Left renal cortex interstitium (tissue), 4 donors: ENCODE measurements at regions not wholly inside any gene's neighbourhood (a gene's known extent, or its start where the extent isn't known, plus 50 kb on each side); places are given as distances from the start of the nearest gene placed in this dataset.
"Not testable (repeated sequence)": the region's sequence is repeated elsewhere in the genome, so short reads cannot be mapped to it uniquely, and the experiment has no call there.

Experiments used
- DNase-seq, 4 donors: peaks; one replicate each; pipeline ENCODE4 v3.0.0-alpha.2; 2013; ENCODE audit warnings: low read depth in 4 of 4, low spot score in 2 of 4, missing footprints in 1 of 4

DNA sequence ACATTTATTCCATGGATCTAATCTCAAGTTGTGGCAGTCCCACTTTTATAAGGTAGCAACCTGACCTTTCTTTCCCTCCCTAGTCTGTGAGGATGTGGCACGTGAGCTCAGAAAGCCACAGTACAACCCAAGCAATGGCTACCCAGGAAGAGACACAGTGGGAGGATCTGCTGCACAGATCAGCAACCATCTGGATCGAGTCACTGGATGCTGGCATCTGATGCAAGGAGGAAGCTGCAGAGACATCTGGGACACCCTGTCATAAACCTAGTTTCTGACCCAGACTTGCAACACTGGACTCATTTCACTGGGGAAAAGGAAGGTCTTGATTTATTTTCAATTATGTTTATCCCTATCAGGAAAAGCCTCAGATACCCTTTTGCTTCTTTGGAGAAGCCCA, 327.1 kb downstream of the PAPSS1 start:
- DNase-seq, result no peak

DNA sequence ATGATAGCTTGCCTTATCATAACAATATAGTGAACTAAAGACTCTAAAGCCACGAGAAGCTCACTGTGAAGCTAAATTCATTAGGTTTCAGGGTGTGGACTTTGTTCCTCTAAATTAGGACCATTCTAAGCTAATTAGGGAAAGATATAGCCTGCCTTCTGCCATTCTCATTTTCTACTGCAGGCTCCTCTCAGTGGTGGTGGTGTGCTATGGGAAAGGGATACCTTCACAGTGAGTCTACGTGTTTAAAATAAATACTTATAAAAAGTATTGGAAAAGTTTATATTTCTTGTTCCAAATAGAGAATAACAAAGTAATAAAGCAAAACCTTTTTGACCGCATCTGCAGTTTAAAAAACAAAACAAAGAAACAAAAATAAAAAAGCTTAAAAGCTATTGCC, 327.7 kb downstream of the PAPSS1 start:
- no peak for DNase-seq

DNA sequence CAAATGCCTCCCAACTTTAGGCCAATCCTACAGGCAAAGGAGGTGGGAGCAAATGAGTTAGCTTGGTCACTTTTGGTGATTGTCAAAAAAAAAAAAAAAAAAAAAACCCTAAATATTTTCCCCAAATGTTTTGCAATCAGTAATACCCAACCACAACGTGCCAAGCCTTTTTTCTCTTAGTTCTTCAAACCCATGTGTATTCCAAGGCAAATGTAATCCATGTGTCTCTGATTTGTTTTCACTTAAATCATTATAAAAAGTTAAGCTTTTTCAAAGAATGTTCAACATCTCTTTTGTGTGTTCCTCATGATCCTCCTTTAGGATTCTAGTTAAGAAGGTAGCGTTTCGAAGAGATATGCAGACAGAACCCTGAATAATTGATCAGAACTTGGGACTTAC, 328.4 kb downstream of the PAPSS1 start:
- DNase-seq, result no peak

DNA sequence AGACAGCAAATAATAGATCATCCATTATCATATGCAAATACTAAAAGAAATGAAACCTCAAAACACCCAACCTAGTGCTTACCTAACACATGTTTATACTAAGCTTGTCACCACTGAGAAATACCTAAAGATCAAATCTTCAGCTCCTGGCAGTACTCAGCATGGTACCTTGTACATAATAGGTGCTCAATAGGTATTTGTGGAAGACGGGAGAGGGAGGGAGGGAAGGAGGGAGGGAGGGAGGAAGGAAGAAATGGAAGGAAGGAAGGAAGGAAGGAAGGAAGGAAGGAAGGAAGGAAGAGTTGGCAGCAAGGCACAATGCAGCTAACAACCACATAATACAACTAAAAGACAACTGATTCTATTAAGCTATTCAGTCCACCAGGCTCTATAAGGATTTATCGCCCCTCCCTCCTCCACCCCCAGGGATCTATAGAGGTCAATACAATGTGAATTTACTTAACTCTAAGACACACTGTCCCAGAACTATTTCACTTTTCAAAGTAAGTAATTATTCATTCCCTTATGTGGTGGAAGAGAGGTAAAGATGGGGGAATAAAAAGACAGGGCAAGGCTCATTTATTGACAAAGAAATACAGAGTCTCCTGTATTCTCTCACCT, 328.9 kb downstream of the PAPSS1 start:
- DNase-seq, result no peak

GRCh38 chr4:107389965-107390364, 330.1 kb downstream of the PAPSS1 start:
- no peak for DNase-seq

- no peak for DNase-seq
Observed at GRCh38 chr4:107388736-107389274, 331.2 kb downstream of the PAPSS1 start.

DNA sequence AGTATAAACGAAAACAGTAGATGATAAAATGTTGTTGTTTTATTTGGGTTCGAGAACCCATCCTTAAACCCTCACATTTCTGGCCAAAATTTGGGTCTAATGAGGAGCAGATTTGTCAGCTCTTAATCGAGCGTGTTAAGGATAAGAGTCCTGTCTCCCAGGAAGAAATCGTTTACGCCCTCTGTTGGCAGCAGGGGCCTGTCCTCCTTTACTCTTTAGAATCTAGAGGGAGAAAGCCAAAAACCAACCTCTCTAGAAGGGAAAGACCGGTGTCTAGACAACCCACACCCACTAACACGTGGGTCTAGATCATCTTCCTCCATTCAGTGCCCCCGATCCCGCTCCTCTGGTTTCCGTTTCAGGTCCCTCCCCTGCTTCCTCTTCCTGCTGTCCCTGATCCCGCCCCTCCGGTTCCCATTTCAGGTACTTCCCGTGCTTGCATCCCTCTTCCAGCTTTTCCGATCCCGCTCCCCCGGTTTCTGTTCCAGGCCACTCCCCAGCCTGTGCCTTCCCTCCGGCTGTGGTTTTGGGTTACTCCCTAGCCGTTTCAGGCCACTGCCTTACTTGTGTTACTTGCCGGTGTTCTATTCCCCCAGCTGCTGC, 339.1 kb downstream of the PAPSS1 start:
- no peak for DNase-seq

- DNase-seq, result no peak
Observed at GRCh38 chr4:107380190-107380589, 339.8 kb downstream of the PAPSS1 start.

GRCh38 chr4:107379054-107379869, 340.8 kb downstream of the PAPSS1 start:
- DNase-seq, result no peak

DNA sequence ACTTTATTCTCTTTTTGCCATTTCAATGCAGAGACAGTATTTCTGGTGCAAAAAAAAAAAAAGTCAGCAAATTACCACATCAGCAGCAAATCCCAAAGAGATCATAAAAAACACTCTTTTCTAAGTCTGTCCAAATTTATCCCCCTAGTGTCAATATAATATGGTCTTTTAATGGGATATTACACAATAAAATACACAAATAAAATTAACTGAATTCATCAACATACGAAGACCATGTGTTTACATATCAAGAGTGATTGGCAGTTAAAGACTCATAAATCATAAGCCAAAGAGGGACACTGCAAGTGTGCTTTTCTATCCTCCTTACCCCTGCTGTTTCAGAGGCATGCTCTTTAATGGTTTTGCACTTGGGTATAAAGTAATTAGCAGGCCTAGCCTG, 340.2 kb upstream of the DKK2 start:
- no peak for DNase-seq

GRCh38 chr4:107366900-107367299, 330.8 kb upstream of the DKK2 start:
- no peak for DNase-seq

DNA sequence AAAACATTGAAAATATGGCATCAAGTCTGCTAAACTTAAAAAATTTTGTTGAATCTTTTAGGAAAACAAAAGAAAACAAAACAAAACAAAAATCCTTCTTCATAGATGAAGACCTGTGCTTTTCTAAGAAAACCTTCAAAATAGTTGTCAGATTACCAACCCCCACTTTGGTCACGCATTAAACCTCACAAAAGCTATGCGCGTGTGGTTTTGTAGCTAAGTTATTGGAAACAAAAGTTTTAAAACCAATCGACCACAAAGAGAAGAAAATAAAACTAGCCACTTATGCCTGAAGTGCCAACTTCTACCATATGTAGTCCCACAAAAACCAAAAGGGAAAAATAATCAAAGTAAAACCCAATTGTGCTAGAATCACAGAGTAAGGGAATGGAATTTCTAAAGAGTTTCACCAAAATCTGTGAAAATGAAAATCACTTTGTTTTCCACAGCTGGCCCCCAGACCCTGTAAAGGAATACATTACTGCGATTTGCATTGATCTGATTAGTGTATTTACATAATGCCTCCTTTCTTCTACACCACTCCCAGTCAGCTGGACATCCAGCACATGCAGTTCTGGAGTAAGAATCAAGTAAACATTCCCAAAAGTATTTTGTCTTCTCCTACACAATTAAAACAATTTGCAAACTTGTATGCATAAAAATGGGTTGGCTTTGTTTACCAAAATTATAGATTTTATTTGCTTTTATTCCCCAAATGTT, 330.1 kb upstream of the DKK2 start:
- DNase-seq, result no peak

DNA sequence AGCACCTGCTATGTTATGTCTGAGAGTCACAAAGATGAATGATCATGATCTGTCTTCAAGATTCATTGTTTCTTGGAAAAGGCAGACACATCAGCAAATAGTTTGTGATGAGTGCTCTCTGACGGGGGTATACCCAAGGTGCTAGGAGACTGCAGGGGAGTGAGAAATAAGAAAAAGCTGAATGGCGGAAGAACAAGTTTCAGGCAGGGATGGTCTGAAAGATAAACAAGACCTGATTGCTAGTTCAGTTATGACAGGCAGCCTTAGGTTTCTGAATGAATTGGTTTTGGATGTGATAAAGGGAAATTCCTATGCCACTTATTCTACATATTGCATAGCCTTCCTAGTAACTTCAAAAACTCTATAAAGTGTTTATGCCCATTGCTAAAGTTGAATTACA, 327.0 kb upstream of the DKK2 start:
- no peak for DNase-seq

GRCh38 chr4:107359208-107359607, 323.1 kb upstream of the DKK2 start:
- no peak for DNase-seq

DNA sequence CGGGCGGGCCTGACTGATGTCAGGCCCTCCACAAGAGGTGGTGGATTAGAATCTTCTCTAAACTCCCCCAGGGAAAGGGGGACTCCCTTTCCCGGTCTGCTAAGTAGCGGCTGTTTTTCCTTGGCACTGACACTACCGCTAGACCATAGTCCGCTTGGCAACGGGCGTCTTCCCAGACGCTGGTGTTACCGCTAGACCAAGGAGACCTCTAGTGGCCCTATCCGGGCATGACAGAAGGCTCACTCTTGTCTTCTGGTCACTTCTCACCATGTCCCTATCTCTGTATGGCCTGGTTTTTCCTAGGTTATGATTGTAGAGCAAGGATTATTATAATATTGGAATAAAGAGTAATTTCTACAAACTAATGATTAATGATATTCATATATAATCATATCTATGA, 318.2 kb upstream of the DKK2 start:
- DNase-seq, result not testable (repeated sequence)

DNA sequence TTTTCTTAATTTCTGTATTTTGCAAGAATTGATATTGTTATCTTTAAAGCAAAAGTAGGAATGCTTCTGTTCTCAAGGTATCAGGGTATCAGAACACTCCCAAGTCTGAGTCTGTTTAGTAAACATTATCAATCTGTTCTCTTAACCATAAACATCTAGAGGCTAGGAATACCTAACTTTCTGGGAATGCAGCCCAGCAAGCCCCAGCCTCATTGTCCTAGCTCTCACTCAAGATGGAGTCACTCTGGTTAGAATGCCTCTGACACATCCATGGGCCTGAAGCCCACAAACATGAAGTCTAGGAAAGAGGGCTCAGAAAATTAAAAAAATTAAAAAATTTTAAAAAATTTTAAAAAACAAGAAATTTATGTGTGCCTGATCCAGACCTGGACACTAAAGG, 315.1 kb upstream of the DKK2 start:
- no peak for DNase-seq

DNA sequence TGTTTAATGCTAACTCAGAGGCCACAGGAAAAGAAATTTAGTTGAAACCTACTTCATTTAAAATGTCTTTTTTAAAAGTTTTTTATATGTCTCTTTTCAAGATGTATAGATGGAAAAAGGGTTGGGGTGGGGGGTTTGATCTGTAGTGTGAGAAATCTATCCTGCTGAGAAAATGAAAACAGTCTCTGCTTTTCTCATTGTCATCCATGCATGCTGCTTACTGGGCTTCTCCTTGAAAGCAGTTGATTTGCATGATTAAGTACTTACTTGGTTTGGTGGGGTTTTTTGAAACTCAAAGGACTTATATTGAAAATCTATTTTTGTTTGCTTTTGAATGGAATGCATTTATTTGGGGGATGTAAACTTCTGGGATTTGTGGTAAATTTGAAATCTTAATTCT, 313.6 kb upstream of the DKK2 start:
- DNase-seq, result no peak

GRCh38 chr4:107349266-107349665, 313.2 kb upstream of the DKK2 start:
- no peak for DNase-seq

GRCh38 chr4:107348188-107349050, 312.3 kb upstream of the DKK2 start:
- no peak for DNase-seq

DNA sequence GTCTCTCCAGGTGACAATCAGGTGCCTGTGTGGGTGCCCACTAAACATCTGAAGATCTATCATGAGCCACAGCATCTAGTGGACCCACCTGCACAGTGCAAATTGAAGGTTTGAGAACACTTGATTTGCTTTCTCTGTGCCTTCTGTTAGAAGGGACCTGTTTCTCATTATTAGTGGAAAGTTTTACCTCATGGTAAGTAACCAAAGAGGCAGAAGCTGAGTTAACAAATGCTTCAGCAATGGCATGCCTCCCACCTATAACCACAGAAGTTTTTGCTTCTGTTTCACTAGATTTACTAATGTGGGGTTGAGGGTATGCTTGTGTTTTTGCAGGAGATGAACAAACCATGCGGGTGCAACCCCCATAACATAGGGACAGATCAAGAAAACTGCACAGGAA, 297.4 kb upstream of the DKK2 start:
- DNase-seq, result no peak
